ENCODE measurements at regions not wholly inside any gene's neighbourhood (a gene's known extent, or its start where the extent isn't known, plus 50 kb on each side); places are given as distances from the start of the nearest gene placed in this dataset.

GRCh38 chr18:76691800-76692199 is 130.6 kb upstream of the ZNF236 start:
- TF ChIP-seq BRCA1 (IDR thresholded peaks at IDR 0.05; ENCODE audit: low read depth, low read length) (no peak), KDM5A (IDR thresholded peaks at IDR 0.05; ENCODE audit: low read length) (no peak), CTCF (IDR thresholded peaks at IDR 0.05; ENCODE audit: control extremely low read depth in 1 of 3, insufficient read depth in 1 of 3, low read depth in 1 of 3, low read length in 3 of 3) (no peak), RFX5 (IDR thresholded peaks at IDR 0.05; ENCODE audit: borderline replicate concordance, low read depth, low read length) (no peak), MAFK (IDR thresholded peaks at IDR 0.05; ENCODE audit: low read depth, low read length) (no peak)

Measured in H1 (cell line).